Heart left ventricle (tissue), 13 donors: ENCODE measurements at regions not wholly inside any gene's neighbourhood (a gene's known extent, or its start where the extent isn't known, plus 50 kb on each side); places are given as distances from the start of the nearest gene placed in this dataset.

Experiments
- CTCF ChIP-seq, 12 donors: fragments of 200-600 bp; sonication (generic) in 4 of 12; IDR thresholded peaks; one replicate each; pipeline versions ENCODE4 v1.5.0 to v1.8.0; 2018 to 2022; ENCODE audit warnings: antibody characterized with exemption in 12 of 12, mild to moderate bottlenecking in 5 of 12
- POLR2A ChIP-seq, 2 donors: fragments of 450-650 bp; IDR thresholded peaks; one replicate each; pipeline ENCODE4 v1.6.1; 2017; ENCODE audit warnings: antibody characterized with exemption in 2 of 2, mild to moderate bottlenecking in 2 of 2, moderate library complexity in 2 of 2
- donor health status: ischemic (EF 13 %, LVEDD 7.1; RV severe dilation, severe dysfunction).
- donor health status: DM: no; HTN: yes; CAD: no.
- donor health status: DM: no; HTN: no; CAD: no.
- donor health status: ischemic (EF 25% LVEDD 6.9; RV normal size, moderate dysfunction).
- donor health status: ischemic (EF 25% LVEDD 5.7; RV mildly dilated, moderate dysfunction).
- donor health status: ischemic (EF 35%, LVEDD 5.7; RV mildly dilated, moderate dysfunction).
- donor health status: nonischemic (EF 11% LVEDD 7.7; RV severe dilation, severe dysfunction).
- donor health status: DM: yes; HTN: yes; CAD: no.
- donor health status: PGD.
- donor health status: ischemic (EF 29% LVEDD 5.4; RV normal size, mild dysfunction).
- donor health status: nonischemic (EF 23%, LVEDD 6.1; RV moderate dilation, normal function).

DNA sequence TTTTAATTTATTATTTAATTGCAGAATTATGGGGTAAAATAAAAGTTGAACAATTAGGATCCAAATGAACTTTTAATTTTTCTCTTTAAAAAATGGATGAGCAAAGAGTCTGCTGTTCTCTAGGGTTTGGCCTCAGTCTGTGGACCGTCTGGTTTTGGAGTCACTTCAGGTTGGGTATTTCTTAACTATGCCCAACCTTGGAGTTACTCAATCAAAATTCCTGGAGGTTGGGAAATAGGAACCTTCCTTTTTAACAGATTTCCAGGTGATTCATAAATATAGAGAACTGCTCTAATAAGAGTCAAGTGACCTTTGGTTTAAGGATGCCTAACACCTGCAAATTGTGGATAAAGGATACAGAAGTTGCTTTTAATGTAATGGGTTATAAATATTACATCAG lies 241.5 kb upstream of the GCFC2 start:
- TF ChIP-seq POLR2A (IDR thresholded peaks at IDR 0.05), result no peak
- no peak for TF ChIP-seq CTCF (IDR thresholded peaks at IDR 0.05)
